SK-N-MC (cell line): ENCODE measurements at regions not wholly inside any gene's neighbourhood (a gene's known extent, or its start where the extent isn't known, plus 50 kb on each side); places are given as distances from the start of the nearest gene placed in this dataset.
A peak's percentile ranks its signal among the peaks of the same experiment; 100 is the strongest.

Experiments
- DNase-seq: peaks from one replicate; pipeline ENCODE4 v3.0.0-alpha.2; 2011; ENCODE audit warnings: low read depth, low spot score
- H3K27ac ChIP-seq: fragments of 200-600 bp; sonication (generic); 2 replicates; pipeline ENCODE4 v1.5.1; 2016; ENCODE audit warnings: mixed run types
- H3K36me3 ChIP-seq: fragments of 200-600 bp; sonication (generic); 2 replicates; pipeline ENCODE4 v1.6.1; 2017; ENCODE audit warnings: antibody characterized with exemption, low read length, mixed read lengths; ENCODE audit not compliant: insufficient read depth
- H3K4me3 ChIP-seq: fragments of 200-600 bp; sonication (generic); 2 replicates; pipeline ENCODE4 v1.5.1; 2016
- H3K9ac ChIP-seq: fragments of 200-600 bp; sonication (generic); 2 replicates; pipeline ENCODE4 v1.8.0; 2017; ENCODE audit warnings: mixed run types, mixed read lengths; ENCODE audit not compliant: insufficient read length
- H3K9me3 ChIP-seq: fragments of 200-600 bp; sonication (generic); 2 replicates; pipeline ENCODE4 v1.6.1; 2017; ENCODE audit warnings: low read depth, mild to moderate bottlenecking, antibody characterized with exemption, low read length, moderate library complexity, mixed read lengths
- EZH2 ChIP-seq: fragments of 200-600 bp; sonication (generic); IDR thresholded peaks from one replicate; pipeline ENCODE4 v1.6.1; 2017; ENCODE audit warnings: antibody characterized with exemption
- FOXP2 ChIP-seq: optimal IDR thresholded peaks from 2 replicates; pipeline ENCODE3; 2011; ENCODE audit warnings: mild to moderate bottlenecking, moderate library complexity; ENCODE audit not compliant: insufficient read depth; ENCODE audit errors: extremely low read length, control extremely low read depth
- POLR2AphosphoS5 ChIP-seq: IDR thresholded peaks from 2 replicates; pipeline ENCODE4 v1.6.1; 2012; ENCODE audit warnings: mild to moderate bottlenecking, low read depth, low read length, borderline replicate concordance

- no peak for TF ChIP-seq FOXP2
- no peak for TF ChIP-seq POLR2AphosphoS5
- no peak for TF ChIP-seq EZH2
- DNase-seq: no peak
- Histone ChIP-seq H3K27ac (no peak overlapping the region), H3K4me3 (no peak overlapping the region), H3K9me3 (no peaks in the 10 kb centered on the region), H3K9ac (no peak overlapping the region), H3K36me3 (no peaks in the 10 kb centered on the region)
Observed at GRCh38 chr9:12462861-12463260, 230.3 kb upstream of the TYRP1 start.

GRCh38 chr9:12463641-12464040 lies 229.5 kb upstream of the TYRP1 start:
- no peak for TF ChIP-seq FOXP2
- no peak for TF ChIP-seq POLR2AphosphoS5
- no peak for TF ChIP-seq EZH2
- H3K27ac ChIP-seq: no peak overlapping the region
- DNase-seq: no peak
- no peaks in the 10 kb centered on the region for H3K9me3 ChIP-seq
- no peak overlapping the region for H3K4me3 ChIP-seq
- no peaks in the 10 kb centered on the region for H3K36me3 ChIP-seq
- H3K9ac ChIP-seq: no peak overlapping the region

GRCh38 chr9:12464400-12464799 lies 228.8 kb upstream of the TYRP1 start:
- H3K4me3 ChIP-seq: no peak overlapping the region
- DNase-seq: no peak
- no peak overlapping the region for H3K9ac ChIP-seq
- H3K36me3 ChIP-seq: no peaks in the 10 kb centered on the region
- no peak for TF ChIP-seq POLR2AphosphoS5
- no peak for TF ChIP-seq EZH2
- TF ChIP-seq FOXP2: no peak
- H3K27ac ChIP-seq: no peak overlapping the region
- no peaks in the 10 kb centered on the region for H3K9me3 ChIP-seq

- Histone ChIP-seq H3K9ac (no peak overlapping the region), H3K9me3 (no peaks in the 10 kb centered on the region), H3K4me3 (no peak overlapping the region), H3K27ac (no peak overlapping the region), H3K36me3 (no peaks in the 10 kb centered on the region)
- no peak for TF ChIP-seq EZH2
- TF ChIP-seq POLR2AphosphoS5: no peak
- TF ChIP-seq FOXP2: no peak
- DNase-seq: peak; percentile 64
Observed at GRCh38 chr9:12464910-12465512, 228.2 kb upstream of the TYRP1 start.

- no peak overlapping the region for H3K27ac ChIP-seq
- TF ChIP-seq EZH2 (no peak), POLR2AphosphoS5 (no peak), FOXP2 (no peak)
- no peak overlapping the region for H3K9ac ChIP-seq
- H3K4me3 ChIP-seq: no peak overlapping the region
- no peaks in the 10 kb centered on the region for H3K36me3 ChIP-seq
- DNase-seq: no peak
- no peaks in the 10 kb centered on the region for H3K9me3 ChIP-seq
Observed at GRCh38 chr9:12469084-12469483, 224.1 kb upstream of the TYRP1 start.

GRCh38 chr9:12494411-12494810 lies 198.8 kb upstream of the TYRP1 start:
- no peak for DNase-seq

GRCh38 chr9:12497790-12498189 lies 195.4 kb upstream of the TYRP1 start:
- DNase-seq: no peak
- TF ChIP-seq FOXP2: no peak
- TF ChIP-seq POLR2AphosphoS5: no peak
- TF ChIP-seq EZH2: no peak

More at GRCh38 chr9:12494411-12494810, 198.8 kb upstream of the TYRP1 start:
- no peak overlapping the region for H3K4me3 ChIP-seq
- H3K9me3 ChIP-seq: no peaks in the 10 kb centered on the region
- H3K36me3 ChIP-seq: no peaks in the 10 kb centered on the region
- H3K9ac ChIP-seq: no peak overlapping the region
- TF ChIP-seq POLR2AphosphoS5 (no peak), FOXP2 (no peak), EZH2 (no peak)
- no peak overlapping the region for H3K27ac ChIP-seq

GRCh38 chr9:12502520-12502919 lies 190.7 kb upstream of the TYRP1 start:
- Histone ChIP-seq H3K9ac (no peak overlapping the region), H3K36me3 (no peaks in the 10 kb centered on the region), H3K4me3 (no peak overlapping the region), H3K9me3 (no peaks in the 10 kb centered on the region), H3K27ac (no peak overlapping the region)
- DNase-seq: no peak
- no peak for TF ChIP-seq EZH2
- TF ChIP-seq FOXP2: no peak

More at GRCh38 chr9:12497790-12498189, 195.4 kb upstream of the TYRP1 start:
- Histone ChIP-seq H3K9ac (no peak overlapping the region), H3K36me3 (no peaks in the 10 kb centered on the region), H3K9me3 (no peaks in the 10 kb centered on the region), H3K27ac (no peak overlapping the region), H3K4me3 (no peak overlapping the region)

GRCh38 chr9:12503606-12504122 lies 189.5 kb upstream of the TYRP1 start:
- Histone ChIP-seq H3K27ac (0 out of 2 replicates have a peak overlapping the region, but pooled peaks have one; percentile 9), H3K4me3 (peak overlapping the region; percentile 23), H3K9ac (no peak overlapping the region), H3K9me3 (no peaks in the 10 kb centered on the region), H3K36me3 (no peaks in the 10 kb centered on the region)
- peak; percentile 56 for DNase-seq
- peak; percentile 90 for TF ChIP-seq FOXP2
- TF ChIP-seq EZH2: no peak
